ENCODE measurements at regions not wholly inside any gene's neighbourhood (a gene's known extent, or its start where the extent isn't known, plus 50 kb on each side); places are given as distances from the start of the nearest gene placed in this dataset.
"Not testable (repeated sequence)": the region's sequence is repeated elsewhere in the genome, so short reads cannot be mapped to it uniquely, and the experiment has no call there.

DNA sequence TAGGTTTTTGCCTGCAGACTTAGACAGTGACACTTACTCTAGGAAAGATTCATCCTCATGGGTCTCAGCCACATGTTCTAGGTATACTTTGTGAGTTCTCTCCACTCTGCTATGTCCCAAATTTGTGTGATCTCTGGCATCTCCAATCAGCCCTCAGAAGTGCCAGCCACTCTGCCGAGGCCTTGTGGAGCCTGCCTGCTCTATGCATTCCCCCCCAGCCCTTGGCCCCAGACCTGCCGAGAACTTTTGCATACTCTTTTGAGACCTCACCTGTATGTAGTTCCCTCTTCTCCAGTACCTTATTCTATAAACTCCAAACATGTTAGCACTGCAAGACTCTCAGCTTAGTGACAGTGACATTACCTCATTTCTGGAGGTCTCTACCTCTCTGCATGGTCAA, 2170.5 kb upstream of the DEFB115 start:
- Histone ChIP-seq H3K4me1 (ENCODE audit: control insufficient read depth in 1 of 2, insufficient read depth in 2 of 2, low read length in 2 of 2) (no peaks in the 10 kb centered on the region), H3K27ac (ENCODE audit: low read length) (no peak overlapping the region), H3K36me3 (ENCODE audit: control insufficient read depth in 1 of 2, insufficient read depth in 2 of 2, low read length in 2 of 2) (no peaks in the 10 kb centered on the region), H3K4me3 (ENCODE audit: low read depth in 1 of 2, low read length in 2 of 2) (no peak overlapping the region), H3K9me3 (ENCODE audit: control insufficient read depth in 1 of 2, low read length in 2 of 2) (peaks cover 0 to 3% of the 10 kb centered on the region in 2 donors), H3K27me3 (ENCODE audit: low read depth, low read length) (no peaks in the 10 kb centered on the region)

DNA sequence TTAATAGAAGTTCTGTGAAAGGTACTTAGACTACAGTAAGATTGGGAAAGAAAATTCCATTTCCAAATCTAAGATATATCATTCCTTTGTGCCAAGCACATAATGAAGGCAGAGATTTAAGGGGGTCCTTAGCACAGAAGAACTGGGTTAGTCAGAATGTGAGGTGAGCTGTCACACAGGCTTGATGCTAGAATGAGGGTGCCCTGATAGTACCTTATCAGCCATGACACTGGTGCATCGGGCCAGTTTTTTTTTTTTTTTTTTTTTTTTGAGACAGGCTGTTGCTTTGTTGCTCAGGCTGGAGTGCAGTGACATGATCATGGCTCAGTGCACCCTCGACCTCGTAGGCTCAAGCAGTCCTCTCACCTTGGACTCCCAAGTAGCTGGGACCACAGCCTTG, 2169.6 kb upstream of the DEFB115 start:
- H3K9me3 ChIP-seq (ENCODE audit: control insufficient read depth in 1 of 2, low read length in 2 of 2); H3K27me3 ChIP-seq (ENCODE audit: low read depth, low read length); H3K4me1 ChIP-seq (ENCODE audit: control insufficient read depth in 1 of 2, insufficient read depth in 2 of 2, low read length in 2 of 2); H3K36me3 ChIP-seq (ENCODE audit: control insufficient read depth in 1 of 2, insufficient read depth in 2 of 2, low read length in 2 of 2); H3K4me3 ChIP-seq (ENCODE audit: low read depth in 1 of 2, low read length in 2 of 2); H3K27ac ChIP-seq (ENCODE audit: low read length): not testable (repeated sequence)

GRCh38 chr20:29088472-29088871, 2169.0 kb upstream of the DEFB115 start:
- not testable (repeated sequence) for H3K27me3 ChIP-seq (ENCODE audit: low read depth, low read length); H3K9me3 ChIP-seq (ENCODE audit: control insufficient read depth in 1 of 2, low read length in 2 of 2)

GRCh38 chr20:29089409-29089808, 2168.1 kb upstream of the DEFB115 start:
- not testable (repeated sequence) for H3K36me3 ChIP-seq (ENCODE audit: control insufficient read depth in 1 of 2, insufficient read depth in 2 of 2, low read length in 2 of 2); H3K27ac ChIP-seq (ENCODE audit: low read length); H3K9me3 ChIP-seq (ENCODE audit: control insufficient read depth in 1 of 2, low read length in 2 of 2); H3K4me1 ChIP-seq (ENCODE audit: control insufficient read depth in 1 of 2, insufficient read depth in 2 of 2, low read length in 2 of 2); H3K27me3 ChIP-seq (ENCODE audit: low read depth, low read length); H3K4me3 ChIP-seq (ENCODE audit: low read depth in 1 of 2, low read length in 2 of 2)

More at GRCh38 chr20:29088472-29088871, 2169.0 kb upstream of the DEFB115 start:
- H3K4me1 ChIP-seq (ENCODE audit: control insufficient read depth in 1 of 2, insufficient read depth in 2 of 2, low read length in 2 of 2); H3K27ac ChIP-seq (ENCODE audit: low read length); H3K4me3 ChIP-seq (ENCODE audit: low read depth in 1 of 2, low read length in 2 of 2); H3K36me3 ChIP-seq (ENCODE audit: control insufficient read depth in 1 of 2, insufficient read depth in 2 of 2, low read length in 2 of 2): not testable (repeated sequence)

DNA sequence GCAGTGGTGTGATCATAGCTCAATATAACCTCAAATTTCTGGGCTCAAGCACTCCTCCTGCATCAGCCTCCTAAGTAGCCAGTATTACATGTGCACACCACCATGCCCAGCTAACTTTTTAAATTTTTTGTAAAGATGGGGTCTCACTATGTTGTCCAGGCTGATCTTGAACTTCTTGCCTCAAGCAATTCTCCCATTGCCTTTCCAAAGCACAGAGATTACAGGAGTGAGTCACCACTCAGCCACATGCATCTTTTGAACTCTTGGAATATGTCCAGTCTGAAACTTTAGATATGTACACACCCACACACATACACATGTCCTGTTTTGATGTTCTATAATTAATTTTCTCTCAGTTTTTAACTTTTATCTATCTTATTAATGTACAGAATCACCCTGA, 2163.5 kb upstream of the DEFB115 start:
- H3K9me3 ChIP-seq (ENCODE audit: control insufficient read depth in 1 of 2, low read length in 2 of 2); H3K4me1 ChIP-seq (ENCODE audit: control insufficient read depth in 1 of 2, insufficient read depth in 2 of 2, low read length in 2 of 2); H3K27ac ChIP-seq (ENCODE audit: low read length): not testable (repeated sequence)

GRCh38 chr20:29096695-29097094, 2160.8 kb upstream of the DEFB115 start:
- H3K9me3 ChIP-seq (ENCODE audit: control insufficient read depth in 1 of 2, low read length in 2 of 2); H3K4me1 ChIP-seq (ENCODE audit: control insufficient read depth in 1 of 2, insufficient read depth in 2 of 2, low read length in 2 of 2); H3K27me3 ChIP-seq (ENCODE audit: low read depth, low read length); H3K27ac ChIP-seq (ENCODE audit: low read length); H3K4me3 ChIP-seq (ENCODE audit: low read depth in 1 of 2, low read length in 2 of 2); H3K36me3 ChIP-seq (ENCODE audit: control insufficient read depth in 1 of 2, insufficient read depth in 2 of 2, low read length in 2 of 2): not testable (repeated sequence)

More for the DNA sequence above, 2163.5 kb upstream of the DEFB115 start:
- H3K27me3 ChIP-seq (ENCODE audit: low read depth, low read length); H3K4me3 ChIP-seq (ENCODE audit: low read depth in 1 of 2, low read length in 2 of 2); H3K36me3 ChIP-seq (ENCODE audit: control insufficient read depth in 1 of 2, insufficient read depth in 2 of 2, low read length in 2 of 2): not testable (repeated sequence)

- H3K4me3 ChIP-seq (ENCODE audit: low read depth in 1 of 2, low read length in 2 of 2); H3K36me3 ChIP-seq (ENCODE audit: control insufficient read depth in 1 of 2, insufficient read depth in 2 of 2, low read length in 2 of 2); H3K27ac ChIP-seq (ENCODE audit: low read length); H3K27me3 ChIP-seq (ENCODE audit: low read depth, low read length); H3K9me3 ChIP-seq (ENCODE audit: control insufficient read depth in 1 of 2, low read length in 2 of 2); H3K4me1 ChIP-seq (ENCODE audit: control insufficient read depth in 1 of 2, insufficient read depth in 2 of 2, low read length in 2 of 2): not testable (repeated sequence)
These were observed 2149.6 kb upstream of the DEFB115 start for GRCh38 chr20:29107884-29108283.

GRCh38 chr20:29109386-29109785, 2148.1 kb upstream of the DEFB115 start:
- H3K9me3 ChIP-seq (ENCODE audit: control insufficient read depth in 1 of 2, low read length in 2 of 2); H3K36me3 ChIP-seq (ENCODE audit: control insufficient read depth in 1 of 2, insufficient read depth in 2 of 2, low read length in 2 of 2); H3K4me1 ChIP-seq (ENCODE audit: control insufficient read depth in 1 of 2, insufficient read depth in 2 of 2, low read length in 2 of 2); H3K27ac ChIP-seq (ENCODE audit: low read length); H3K4me3 ChIP-seq (ENCODE audit: low read depth in 1 of 2, low read length in 2 of 2); H3K27me3 ChIP-seq (ENCODE audit: low read depth, low read length): not testable (repeated sequence)

DNA sequence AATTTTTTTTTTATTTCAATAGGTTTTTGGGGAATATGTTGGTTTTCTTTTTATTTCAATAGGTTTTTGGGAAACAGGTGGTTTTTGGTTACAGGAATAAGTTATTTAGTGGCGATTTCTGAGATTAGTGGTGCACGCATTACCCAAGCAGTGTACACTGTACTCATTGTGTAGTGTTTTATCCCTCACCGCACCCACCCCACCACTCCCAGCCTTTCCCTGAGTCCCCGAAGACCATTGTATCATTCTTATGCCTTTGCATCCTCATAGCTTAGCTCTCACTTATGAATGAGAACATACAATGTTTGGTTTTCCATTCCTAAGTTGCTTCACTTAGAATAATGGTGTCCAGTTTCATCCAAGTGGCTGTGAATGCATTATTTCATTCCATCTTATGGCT, 2142.4 kb upstream of the DEFB115 start:
- H3K27me3 ChIP-seq (ENCODE audit: low read depth, low read length); H3K9me3 ChIP-seq (ENCODE audit: control insufficient read depth in 1 of 2, low read length in 2 of 2); H3K36me3 ChIP-seq (ENCODE audit: control insufficient read depth in 1 of 2, insufficient read depth in 2 of 2, low read length in 2 of 2); H3K27ac ChIP-seq (ENCODE audit: low read length); H3K4me1 ChIP-seq (ENCODE audit: control insufficient read depth in 1 of 2, insufficient read depth in 2 of 2, low read length in 2 of 2); H3K4me3 ChIP-seq (ENCODE audit: low read depth in 1 of 2, low read length in 2 of 2): not testable (repeated sequence)

GRCh38 chr20:29119141-29119540, 2138.3 kb upstream of the DEFB115 start:
- Histone ChIP-seq H3K4me1 (ENCODE audit: control insufficient read depth in 1 of 2, insufficient read depth in 2 of 2, low read length in 2 of 2) (no peaks in the 10 kb centered on the region), H3K36me3 (ENCODE audit: control insufficient read depth in 1 of 2, insufficient read depth in 2 of 2, low read length in 2 of 2) (no peaks in the 10 kb centered on the region), H3K4me3 (ENCODE audit: low read depth in 1 of 2, low read length in 2 of 2) (no peak overlapping the region), H3K27me3 (ENCODE audit: low read depth, low read length) (no peaks in the 10 kb centered on the region), H3K9me3 (ENCODE audit: control insufficient read depth in 1 of 2, low read length in 2 of 2) (peaks cover 0 to 2% of the 10 kb centered on the region in 2 donors), H3K27ac (ENCODE audit: low read length) (no peak overlapping the region)

- H3K27me3 ChIP-seq (ENCODE audit: low read depth, low read length); H3K36me3 ChIP-seq (ENCODE audit: control insufficient read depth in 1 of 2, insufficient read depth in 2 of 2, low read length in 2 of 2); H3K27ac ChIP-seq (ENCODE audit: low read length); H3K4me1 ChIP-seq (ENCODE audit: control insufficient read depth in 1 of 2, insufficient read depth in 2 of 2, low read length in 2 of 2); H3K4me3 ChIP-seq (ENCODE audit: low read depth in 1 of 2, low read length in 2 of 2); H3K9me3 ChIP-seq (ENCODE audit: control insufficient read depth in 1 of 2, low read length in 2 of 2): not testable (repeated sequence)
These were observed 2137.8 kb upstream of the DEFB115 start for GRCh38 chr20:29119684-29120083.

DNA sequence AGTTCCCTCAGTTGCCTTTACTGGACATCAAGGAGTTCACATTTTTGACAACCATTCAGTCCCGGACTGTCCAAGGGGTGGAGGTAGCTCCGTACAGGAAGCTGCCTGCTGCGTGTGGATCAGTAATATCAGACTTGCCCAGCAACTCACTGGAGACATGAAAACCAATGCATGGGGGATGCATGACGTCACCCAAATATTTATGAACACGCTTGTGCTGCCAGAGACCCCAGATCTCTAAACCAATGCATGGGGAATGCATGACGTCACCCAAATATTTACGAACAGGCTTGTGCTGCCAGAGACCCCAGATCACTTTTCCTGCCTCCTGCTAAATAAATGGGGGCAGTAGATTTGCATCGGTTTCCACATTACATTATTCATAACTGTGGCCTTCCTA, 2137.4 kb upstream of the DEFB115 start:
- H3K27me3 ChIP-seq (ENCODE audit: low read depth, low read length); H3K27ac ChIP-seq (ENCODE audit: low read length); H3K4me3 ChIP-seq (ENCODE audit: low read depth in 1 of 2, low read length in 2 of 2); H3K4me1 ChIP-seq (ENCODE audit: control insufficient read depth in 1 of 2, insufficient read depth in 2 of 2, low read length in 2 of 2); H3K9me3 ChIP-seq (ENCODE audit: control insufficient read depth in 1 of 2, low read length in 2 of 2); H3K36me3 ChIP-seq (ENCODE audit: control insufficient read depth in 1 of 2, insufficient read depth in 2 of 2, low read length in 2 of 2): not testable (repeated sequence)

Data from muscle layer of duodenum (tissue), 2 donors.